ENCODE measurements at regions not wholly inside any gene's neighbourhood (a gene's known extent, or its start where the extent isn't known, plus 50 kb on each side); places are given as distances from the start of the nearest gene placed in this dataset.

- Mint-ChIP-seq H3K27ac (ENCODE audit: low read depth) (no peak overlapping the region), H3K9me3 (peaks cover 16% of the 10 kb centered on the region), H3K36me3 (ENCODE audit: insufficient read depth) (no peaks in the 10 kb centered on the region), H3K27me3 (no peaks in the 10 kb centered on the region), H3K4me3 (no peak overlapping the region), H3K4me1 (no peaks in the 10 kb centered on the region)
- DNase-seq (ENCODE audit: low spot score in 2 of 2) (no peak), ATAC-seq (replicated peaks; ENCODE audit: extremely low read depth, poor library complexity, severe bottlenecking) (no peak)
These were observed 1226.4 kb downstream of the XPNPEP1 start for GRCh38 chr10:108696792-108697477.

- no peaks in the 10 kb centered on the region for H3K4me1 Mint-ChIP-seq
- no peak for DNase-seq (ENCODE audit: low spot score in 2 of 2)
- no peak for ATAC-seq (replicated peaks; ENCODE audit: extremely low read depth, poor library complexity, severe bottlenecking)
- H3K4me3 Mint-ChIP-seq: no peak overlapping the region
- no peak overlapping the region for H3K27ac Mint-ChIP-seq (ENCODE audit: low read depth)
- no peaks in the 10 kb centered on the region for H3K27me3 Mint-ChIP-seq
- no peaks in the 10 kb centered on the region for H3K36me3 Mint-ChIP-seq (ENCODE audit: insufficient read depth)
- peaks cover 15% of the 10 kb centered on the region for H3K9me3 Mint-ChIP-seq
These were observed 1232.2 kb downstream of the XPNPEP1 start for GRCh38 chr10:108691126-108691525.

GRCh38 chr10:108690530-108690929 lies 1232.8 kb downstream of the XPNPEP1 start:
- Mint-ChIP-seq H3K4me3 (no peak overlapping the region), H3K9me3 (peaks cover 15% of the 10 kb centered on the region), H3K4me1 (no peaks in the 10 kb centered on the region), H3K36me3 (ENCODE audit: insufficient read depth) (no peaks in the 10 kb centered on the region), H3K27me3 (no peaks in the 10 kb centered on the region), H3K27ac (ENCODE audit: low read depth) (no peak overlapping the region)
- ATAC-seq (replicated peaks; ENCODE audit: extremely low read depth, poor library complexity, severe bottlenecking): no peak
- no peak for DNase-seq (ENCODE audit: low spot score in 2 of 2)

- DNase-seq (ENCODE audit: low spot score in 2 of 2) (no peak), ATAC-seq (replicated peaks; ENCODE audit: extremely low read depth, poor library complexity, severe bottlenecking) (no peak)
- Mint-ChIP-seq H3K27ac (ENCODE audit: low read depth) (no peak overlapping the region), H3K9me3 (peaks cover 11% of the 10 kb centered on the region), H3K36me3 (ENCODE audit: insufficient read depth) (no peaks in the 10 kb centered on the region), H3K4me3 (no peak overlapping the region), H3K4me1 (no peaks in the 10 kb centered on the region), H3K27me3 (no peaks in the 10 kb centered on the region)
These were observed 1233.4 kb downstream of the XPNPEP1 start for GRCh38 chr10:108689891-108690290.

- Mint-ChIP-seq H3K4me3 (no peak overlapping the region), H3K27ac (ENCODE audit: low read depth) (no peak overlapping the region), H3K4me1 (no peaks in the 10 kb centered on the region), H3K27me3 (no peaks in the 10 kb centered on the region), H3K9me3 (peaks cover 10% of the 10 kb centered on the region), H3K36me3 (ENCODE audit: insufficient read depth) (no peaks in the 10 kb centered on the region)
- no peak for DNase-seq (ENCODE audit: low spot score in 2 of 2)
- no peak for ATAC-seq (replicated peaks; ENCODE audit: extremely low read depth, poor library complexity, severe bottlenecking)
These were observed 1235.0 kb downstream of the XPNPEP1 start for GRCh38 chr10:108688314-108688713.

GRCh38 chr10:108685863-108686531 lies 1237.3 kb downstream of the XPNPEP1 start:
- H3K4me3 Mint-ChIP-seq: no peak overlapping the region

GRCh38 chr10:108684431-108684830 lies 1238.9 kb downstream of the XPNPEP1 start:
- no peak for DNase-seq (ENCODE audit: low spot score in 2 of 2)
- H3K4me3 Mint-ChIP-seq: no peak overlapping the region

More at GRCh38 chr10:108685863-108686531, 1237.3 kb downstream of the XPNPEP1 start:
- Mint-ChIP-seq H3K27ac (ENCODE audit: low read depth) (no peak overlapping the region), H3K4me1 (no peaks in the 10 kb centered on the region), H3K9me3 (peaks cover 14% of the 10 kb centered on the region), H3K27me3 (no peaks in the 10 kb centered on the region), H3K36me3 (ENCODE audit: insufficient read depth) (no peaks in the 10 kb centered on the region)
- DNase-seq (ENCODE audit: low spot score in 2 of 2) (no peak), ATAC-seq (replicated peaks; ENCODE audit: extremely low read depth, poor library complexity, severe bottlenecking) (no peak)

GRCh38 chr10:108673741-108674140 lies 1249.6 kb downstream of the XPNPEP1 start:
- no peak overlapping the region for H3K27ac Mint-ChIP-seq (ENCODE audit: low read depth)
- H3K4me3 Mint-ChIP-seq: no peak overlapping the region
- no peaks in the 10 kb centered on the region for H3K27me3 Mint-ChIP-seq
- DNase-seq (ENCODE audit: low spot score in 2 of 2) (no peak), ATAC-seq (replicated peaks; ENCODE audit: extremely low read depth, poor library complexity, severe bottlenecking) (no peak)
- H3K4me1 Mint-ChIP-seq: no peaks in the 10 kb centered on the region
- no peaks in the 10 kb centered on the region for H3K36me3 Mint-ChIP-seq (ENCODE audit: insufficient read depth)
- peaks cover 23% of the 10 kb centered on the region for H3K9me3 Mint-ChIP-seq

More at GRCh38 chr10:108684431-108684830, 1238.9 kb downstream of the XPNPEP1 start:
- ATAC-seq (replicated peaks; ENCODE audit: extremely low read depth, poor library complexity, severe bottlenecking): no peak
- Mint-ChIP-seq H3K36me3 (ENCODE audit: insufficient read depth) (no peaks in the 10 kb centered on the region), H3K27me3 (no peaks in the 10 kb centered on the region), H3K9me3 (peaks cover 15% of the 10 kb centered on the region), H3K27ac (ENCODE audit: low read depth) (no peak overlapping the region), H3K4me1 (no peaks in the 10 kb centered on the region)

- DNase-seq (ENCODE audit: low spot score in 2 of 2): no peak
- H3K36me3 Mint-ChIP-seq (ENCODE audit: insufficient read depth): no peaks in the 10 kb centered on the region
- no peak overlapping the region for H3K4me3 Mint-ChIP-seq
- ATAC-seq (replicated peaks; ENCODE audit: extremely low read depth, poor library complexity, severe bottlenecking): no peak
- H3K4me1 Mint-ChIP-seq: no peaks in the 10 kb centered on the region
- H3K27ac Mint-ChIP-seq (ENCODE audit: low read depth): no peak overlapping the region
- H3K27me3 Mint-ChIP-seq: no peaks in the 10 kb centered on the region
- peaks cover 19% of the 10 kb centered on the region for H3K9me3 Mint-ChIP-seq
These were observed 1259.7 kb downstream of the XPNPEP1 start for GRCh38 chr10:108663587-108663986.

- Mint-ChIP-seq H3K27me3 (no peaks in the 10 kb centered on the region), H3K9me3 (peaks cover 20% of the 10 kb centered on the region), H3K36me3 (ENCODE audit: insufficient read depth) (no peaks in the 10 kb centered on the region), H3K4me1 (no peaks in the 10 kb centered on the region), H3K4me3 (no peak overlapping the region), H3K27ac (ENCODE audit: low read depth) (no peak overlapping the region)
- DNase-seq (ENCODE audit: low spot score in 2 of 2) (no peak), ATAC-seq (replicated peaks; ENCODE audit: extremely low read depth, poor library complexity, severe bottlenecking) (no peak)
These were observed 1260.3 kb downstream of the XPNPEP1 start for GRCh38 chr10:108662975-108663374.

GRCh38 chr10:108655057-108655456 lies 1268.3 kb downstream of the XPNPEP1 start:
- H3K27ac Mint-ChIP-seq (ENCODE audit: low read depth): no peak overlapping the region
- no peak for DNase-seq (ENCODE audit: low spot score in 2 of 2)
- peaks cover 20% of the 10 kb centered on the region for H3K9me3 Mint-ChIP-seq
- ATAC-seq (replicated peaks; ENCODE audit: extremely low read depth, poor library complexity, severe bottlenecking): no peak
- no peaks in the 10 kb centered on the region for H3K4me1 Mint-ChIP-seq
- no peaks in the 10 kb centered on the region for H3K27me3 Mint-ChIP-seq
- H3K4me3 Mint-ChIP-seq: no peak overlapping the region
- no peaks in the 10 kb centered on the region for H3K36me3 Mint-ChIP-seq (ENCODE audit: insufficient read depth)

GRCh38 chr10:108653531-108653930 lies 1269.8 kb downstream of the XPNPEP1 start:
- no peaks in the 10 kb centered on the region for H3K4me1 Mint-ChIP-seq
- H3K27ac Mint-ChIP-seq (ENCODE audit: low read depth): no peak overlapping the region
- H3K4me3 Mint-ChIP-seq: no peak overlapping the region
- ATAC-seq (replicated peaks; ENCODE audit: extremely low read depth, poor library complexity, severe bottlenecking) (no peak), DNase-seq (ENCODE audit: low spot score in 2 of 2) (no peak)
- peaks cover 14% of the 10 kb centered on the region for H3K9me3 Mint-ChIP-seq
- no peaks in the 10 kb centered on the region for H3K27me3 Mint-ChIP-seq
- no peaks in the 10 kb centered on the region for H3K36me3 Mint-ChIP-seq (ENCODE audit: insufficient read depth)

GRCh38 chr10:108639010-108639409 lies 1284.3 kb downstream of the XPNPEP1 start:
- no peak for DNase-seq (ENCODE audit: low spot score in 2 of 2)
- H3K4me1 Mint-ChIP-seq: no peaks in the 10 kb centered on the region
- H3K27me3 Mint-ChIP-seq: no peaks in the 10 kb centered on the region
- H3K9me3 Mint-ChIP-seq: peaks cover 18% of the 10 kb centered on the region
- ATAC-seq (replicated peaks; ENCODE audit: extremely low read depth, poor library complexity, severe bottlenecking): no peak
- H3K4me3 Mint-ChIP-seq: no peak overlapping the region
- H3K36me3 Mint-ChIP-seq (ENCODE audit: insufficient read depth): no peaks in the 10 kb centered on the region
- no peak overlapping the region for H3K27ac Mint-ChIP-seq (ENCODE audit: low read depth)

All from central memory CD8-positive, alpha-beta T cell (primary cell).